HEK293T (cell line): ENCODE measurements at regions not wholly inside any gene's neighbourhood (a gene's known extent, or its start where the extent isn't known, plus 50 kb on each side); places are given as distances from the start of the nearest gene placed in this dataset.

ENCODE experiments used
- FOXK2 ChIP-seq: fragments of 450-650 bp; IDR thresholded peaks from 2 replicates; pipeline ENCODE4 v1.6.1; 2016; ENCODE audit warnings: mild to moderate bottlenecking
- NFRKB ChIP-seq: fragments of 450-650 bp; IDR thresholded peaks from 2 replicates; pipeline ENCODE4 v1.6.1; 2016; ENCODE audit warnings: mild to moderate bottlenecking, moderate library complexity
- TARDBP ChIP-seq: fragments of 450-650 bp; IDR thresholded peaks from 2 replicates; pipeline ENCODE4 v1.6.1; 2016
- ZNF384 ChIP-seq: fragments of 450-650 bp; IDR thresholded peaks from 2 replicates; pipeline ENCODE4 v1.6.1; 2016

DNA sequence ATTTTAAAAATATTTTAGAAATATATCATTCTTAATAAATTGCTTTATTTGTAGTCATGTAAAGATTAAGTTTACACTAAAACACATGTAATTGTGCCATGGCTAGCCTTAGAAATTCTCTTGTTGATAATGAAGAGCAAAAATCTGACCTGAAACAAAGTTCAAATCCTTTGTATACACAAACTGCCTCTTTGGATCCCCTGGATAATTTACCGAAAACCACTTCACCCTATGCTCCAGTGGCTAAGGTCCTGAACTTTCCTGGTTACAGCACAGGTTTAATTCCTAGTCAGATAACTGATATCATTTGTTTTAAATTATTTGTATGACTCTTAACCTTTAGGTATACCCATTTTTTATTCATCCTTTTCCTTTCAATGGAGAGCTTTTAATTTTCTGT is 1093.2 kb upstream of the ADGRL4 start:
- TF ChIP-seq ZNF384 (no peak), TARDBP (no peak), FOXK2 (no peak), NFRKB (no peak)
